GM18868 (cell line): ENCODE measurements at regions not wholly inside any gene's neighbourhood (a gene's known extent, or its start where the extent isn't known, plus 50 kb on each side); places are given as distances from the start of the nearest gene placed in this dataset.
"Not testable (repeated sequence)": the region's sequence is repeated elsewhere in the genome, so short reads cannot be mapped to it uniquely, and the experiment has no call there.

Experiments
- ATAC-seq: cut with Tn5 transposase; IDR thresholded peaks from one replicate; pipeline ENCODE4 v1.9.1; 2021; ENCODE audit warnings: mild to moderate bottlenecking, moderate library complexity; ENCODE audit not compliant: unreplicated experiment

DNA sequence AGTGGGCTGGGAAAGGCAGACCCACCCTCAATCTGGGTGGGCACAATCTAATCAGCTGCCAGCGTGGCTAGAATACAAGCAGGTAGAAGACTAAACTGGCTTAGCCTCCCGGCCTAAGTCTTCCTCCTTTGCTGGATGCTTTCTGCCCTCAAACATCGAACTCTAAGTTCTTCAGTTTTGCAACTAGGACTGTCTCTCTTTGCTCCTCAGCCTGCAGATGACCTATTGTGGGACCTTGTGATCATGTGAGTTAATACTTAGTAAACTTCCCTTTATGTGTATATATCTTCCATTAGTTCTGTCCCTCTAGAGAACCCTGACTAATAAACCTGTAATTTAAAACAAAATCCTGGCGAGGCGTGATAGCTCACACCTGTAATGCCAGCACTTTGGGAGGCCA, 51.8 kb upstream of the SLC39A8 start:
- not testable (repeated sequence) for ATAC-seq

DNA sequence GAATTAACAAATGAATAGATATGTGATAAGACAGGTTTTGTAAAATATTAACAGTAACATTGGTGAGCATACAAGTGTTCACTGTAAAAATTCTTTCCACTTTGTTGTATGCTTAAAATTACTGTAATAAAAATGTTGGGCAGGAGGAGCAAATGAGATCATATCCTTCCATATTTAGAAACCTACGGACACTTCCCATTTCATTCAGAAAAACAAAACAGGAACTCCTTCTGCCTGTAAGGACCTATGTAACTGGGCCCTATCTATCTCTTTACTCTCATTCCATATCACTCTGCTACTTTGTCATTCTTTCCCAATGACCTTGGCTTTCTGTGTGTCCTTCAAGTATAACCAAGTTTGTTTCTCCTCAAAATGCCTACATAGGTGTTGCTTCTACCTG, 53.7 kb upstream of the SLC39A8 start:
- ATAC-seq = no peak

DNA sequence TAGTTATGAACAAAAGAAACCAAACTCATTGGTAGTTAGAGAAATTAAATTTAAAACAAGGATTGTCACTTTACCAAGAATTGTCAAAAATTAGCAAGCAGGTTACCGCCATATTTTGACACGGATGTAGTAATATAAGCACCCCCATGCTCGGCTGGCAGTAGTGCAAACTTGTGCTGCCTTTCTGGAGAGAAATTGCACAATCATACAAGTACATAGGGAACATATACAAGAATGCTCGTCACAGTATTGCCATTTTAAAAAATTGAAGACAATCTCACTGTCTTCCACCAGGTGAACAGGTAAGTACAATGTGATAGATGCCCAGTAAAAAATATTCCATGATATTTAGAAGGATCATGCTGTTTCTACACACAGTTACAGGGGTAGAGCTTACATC, 55.6 kb upstream of the SLC39A8 start:
- ATAC-seq = no peak

DNA sequence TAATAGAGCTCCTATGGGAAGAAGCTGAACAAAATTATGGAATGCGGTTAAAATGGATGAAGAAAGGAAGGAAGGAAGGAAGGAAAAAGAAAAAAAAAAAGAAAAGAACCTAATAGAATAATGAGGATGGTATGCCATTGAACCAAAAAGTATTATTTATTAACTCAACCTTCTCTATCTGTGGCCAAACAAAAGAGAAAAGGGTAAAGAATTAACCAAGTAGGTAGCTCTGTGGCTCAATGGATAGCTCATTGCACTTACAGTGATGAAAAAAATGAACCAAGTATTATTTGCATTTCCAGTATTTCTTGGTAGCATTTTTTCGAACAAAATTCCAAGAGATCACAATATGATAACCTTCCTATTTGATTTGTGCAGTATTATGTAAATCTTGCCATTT, 56.9 kb upstream of the SLC39A8 start:
- no peak for ATAC-seq

DNA sequence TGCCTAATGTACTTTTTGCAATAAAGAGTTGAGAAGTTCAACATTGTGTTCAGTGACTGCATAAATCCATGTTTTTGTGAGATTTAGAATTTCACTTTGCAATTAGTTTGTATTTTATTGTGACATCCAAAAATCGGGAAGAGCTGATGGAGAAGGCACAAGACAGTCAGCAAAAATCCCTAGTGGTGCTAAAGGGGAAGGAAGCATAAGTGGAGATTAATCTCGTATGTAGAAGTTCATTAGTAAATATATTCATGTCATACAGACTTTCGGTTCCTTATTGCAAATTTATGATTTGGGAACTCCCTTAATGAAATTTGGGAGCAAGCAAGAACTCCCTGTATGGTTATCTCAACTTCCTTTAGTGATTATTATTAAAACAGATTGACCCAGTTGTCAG, 57.8 kb upstream of the SLC39A8 start:
- ATAC-seq = no peak

DNA sequence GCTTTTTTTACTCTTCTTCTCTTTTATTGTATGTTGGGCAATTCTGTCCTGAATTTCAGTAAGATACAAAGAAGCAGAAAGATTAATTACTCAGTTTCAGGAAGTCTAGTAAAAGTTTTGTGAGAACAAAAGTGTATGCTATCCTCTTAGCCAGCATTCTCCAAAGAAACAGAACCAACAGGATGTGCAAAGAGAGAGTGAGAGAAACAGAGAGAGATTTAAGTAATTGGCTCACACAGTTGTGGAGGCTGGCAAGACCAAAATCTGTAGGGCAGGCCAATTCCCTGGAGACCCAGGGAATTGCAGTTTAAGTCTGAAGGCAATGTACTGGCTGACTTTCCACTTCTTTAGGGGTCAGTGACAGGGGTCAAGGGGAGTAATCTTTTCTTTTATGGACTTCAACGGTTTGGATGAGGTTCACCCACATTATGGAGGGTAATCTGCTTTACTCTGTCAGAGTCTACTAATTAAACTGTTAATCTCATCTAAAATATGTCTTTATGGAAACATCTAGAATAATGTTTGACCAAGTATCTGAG, 59.2 kb upstream of the SLC39A8 start:
- ATAC-seq = no peak

DNA sequence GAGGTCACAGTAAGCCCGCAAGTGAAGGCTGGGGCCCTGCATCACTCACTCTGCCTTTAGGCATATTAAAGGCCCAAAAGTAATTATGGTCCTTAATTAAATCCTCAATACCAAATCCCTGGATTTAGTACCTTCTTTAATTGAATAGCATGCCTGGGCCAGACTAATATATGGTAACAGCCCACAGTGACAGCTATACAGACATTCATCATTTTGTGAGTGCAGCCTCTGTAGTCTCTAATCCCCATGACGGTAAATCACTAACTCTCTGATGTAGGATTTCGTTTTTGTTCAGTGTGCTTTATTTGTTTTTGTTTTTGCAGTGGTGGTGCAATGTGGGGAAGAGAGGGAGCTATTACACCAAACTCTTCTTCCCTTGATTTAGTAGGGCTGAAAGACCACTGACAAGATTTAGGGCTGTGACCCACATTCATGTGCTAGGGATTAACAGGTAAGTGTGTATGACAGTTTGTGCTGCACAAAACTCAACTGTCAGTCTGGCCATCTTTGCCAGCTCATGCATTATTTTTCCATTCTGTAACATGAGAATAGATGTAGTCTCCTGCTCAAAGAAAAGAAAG, 60.6 kb upstream of the SLC39A8 start:
- no peak for ATAC-seq

DNA sequence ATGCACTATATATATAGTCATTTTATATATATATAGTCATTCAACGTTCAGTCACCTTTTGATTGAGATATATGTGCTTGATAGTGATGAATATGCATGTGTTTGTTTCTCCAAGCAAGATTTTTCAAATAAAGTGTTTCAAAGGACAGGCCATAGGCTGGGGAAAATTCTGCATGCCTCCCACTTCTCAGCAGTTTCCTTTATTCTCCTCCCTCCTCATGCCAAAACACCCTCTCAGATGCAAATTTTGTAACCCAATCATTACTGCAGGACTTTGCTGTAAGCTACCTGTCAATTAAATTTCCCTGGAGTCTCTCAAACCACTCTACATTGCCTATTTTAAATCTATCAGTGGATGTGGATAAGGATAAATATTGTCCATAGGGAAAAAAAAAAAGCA, 65.6 kb upstream of the SLC39A8 start:
- ATAC-seq = not testable (repeated sequence)

DNA sequence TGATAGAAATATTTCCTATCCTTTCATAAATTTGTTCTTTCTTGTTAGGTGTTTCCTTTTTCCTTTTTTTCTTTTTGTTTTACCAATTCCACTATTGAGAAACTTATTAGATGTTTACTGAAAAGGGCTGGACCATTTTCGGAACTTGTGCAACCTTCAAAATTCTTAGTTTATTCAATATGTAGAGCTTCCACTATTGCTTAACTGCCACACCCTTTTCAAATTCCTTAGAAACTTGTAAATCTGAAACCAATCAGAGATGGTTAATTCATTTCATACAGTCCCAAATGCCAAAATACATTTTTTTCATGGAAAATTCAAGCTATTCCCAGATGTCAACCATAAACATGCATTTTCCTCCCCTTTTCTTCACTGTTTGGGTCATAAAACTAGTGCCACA, 66.1 kb upstream of the SLC39A8 start:
- ATAC-seq = no peak

DNA sequence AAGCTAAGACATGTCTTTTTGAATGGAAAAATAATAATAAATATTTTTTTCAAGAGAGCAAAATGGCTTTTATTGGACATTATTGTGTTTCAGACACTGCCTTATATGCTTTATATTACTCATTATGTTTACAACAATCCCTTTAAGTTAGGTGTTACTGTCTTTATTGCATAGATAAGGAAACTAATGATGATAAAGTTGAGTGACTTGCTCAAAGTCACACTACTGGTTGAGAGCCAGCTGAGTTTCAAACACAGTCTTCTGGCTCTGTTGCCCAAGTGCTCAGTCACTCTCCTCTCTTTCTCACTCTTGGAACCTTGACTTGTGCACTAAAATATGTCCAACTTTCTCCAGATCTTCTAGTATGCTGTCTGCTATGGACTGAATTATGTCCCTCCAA, 71.5 kb upstream of the SLC39A8 start:
- ATAC-seq = no peak

DNA sequence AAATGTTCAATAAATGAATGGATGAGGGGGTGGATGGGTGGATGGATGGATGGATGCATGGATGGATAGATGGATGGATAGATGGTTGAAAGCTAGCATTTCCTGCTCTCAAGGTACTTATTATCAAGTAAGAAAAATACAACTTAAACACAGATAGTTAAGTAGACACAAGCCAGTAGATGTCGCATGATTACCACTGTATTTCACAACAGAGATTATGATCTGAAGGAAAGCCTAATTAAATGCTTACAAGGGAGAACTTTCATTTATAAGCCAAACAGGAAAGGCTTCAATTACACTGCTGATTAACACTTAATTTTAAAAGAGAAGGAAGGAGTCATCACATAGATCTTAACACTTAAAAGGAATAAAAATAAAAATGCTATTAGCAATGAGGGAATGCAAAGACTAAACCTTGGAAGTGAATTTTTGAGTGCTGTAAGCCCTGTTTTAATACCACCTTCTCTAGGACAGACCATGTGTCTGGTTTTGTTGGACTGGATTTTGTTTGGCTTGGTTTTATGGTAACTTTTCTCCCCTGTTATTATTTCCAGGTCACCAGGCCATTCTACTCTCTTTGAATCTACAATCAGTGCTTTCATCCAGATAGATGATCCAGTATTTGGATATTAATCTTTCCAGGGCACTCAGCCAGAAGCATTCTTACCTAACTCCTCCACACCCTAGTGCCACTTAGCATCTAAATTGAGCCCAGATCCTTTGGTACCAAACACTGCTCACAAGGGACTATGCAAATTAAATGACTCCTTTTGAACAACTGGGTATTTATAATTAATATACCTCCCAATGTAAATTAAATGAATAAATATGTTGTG, 75.5 kb upstream of the SLC39A8 start:
- no peak for ATAC-seq

DNA sequence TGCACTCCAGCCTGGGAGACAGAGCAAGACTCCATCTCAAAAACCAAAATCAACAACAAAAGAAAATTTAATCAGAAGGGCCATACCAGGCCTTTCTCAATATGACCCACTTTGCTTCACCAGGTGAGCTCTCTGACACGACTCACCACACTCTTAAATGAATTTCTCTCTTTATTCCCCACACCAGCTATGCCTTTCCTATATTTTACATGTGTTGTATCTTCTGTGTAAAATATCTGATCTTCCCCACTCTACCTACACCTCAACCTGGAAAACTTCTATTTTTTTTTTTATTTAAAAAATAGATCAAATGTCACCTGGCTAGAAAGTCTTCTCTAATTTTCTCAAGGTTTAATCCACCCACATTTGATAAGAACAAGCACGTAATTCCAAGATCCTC, 77.6 kb upstream of the SLC39A8 start:
- no peak for ATAC-seq

DNA sequence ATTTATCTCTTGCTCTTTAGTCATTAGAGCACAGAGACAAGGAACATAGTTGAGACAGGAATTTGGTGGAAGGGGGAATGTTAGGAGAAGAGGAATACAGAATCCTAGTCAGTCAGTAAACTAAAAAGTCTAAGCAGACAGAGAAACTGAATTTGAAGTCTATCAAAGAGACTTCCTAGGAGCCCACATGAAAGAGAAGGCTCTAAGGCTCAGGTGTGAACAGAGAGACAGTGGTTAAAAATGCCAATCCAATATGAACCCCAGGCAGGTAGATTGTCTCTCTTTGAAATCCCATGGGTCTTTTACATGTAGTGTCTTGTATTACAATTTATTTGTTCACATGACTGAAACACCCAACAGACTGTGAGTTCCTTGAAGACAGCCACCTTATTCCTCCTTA, 77.8 kb upstream of the NFKB1 start:
- ATAC-seq = no peak

DNA sequence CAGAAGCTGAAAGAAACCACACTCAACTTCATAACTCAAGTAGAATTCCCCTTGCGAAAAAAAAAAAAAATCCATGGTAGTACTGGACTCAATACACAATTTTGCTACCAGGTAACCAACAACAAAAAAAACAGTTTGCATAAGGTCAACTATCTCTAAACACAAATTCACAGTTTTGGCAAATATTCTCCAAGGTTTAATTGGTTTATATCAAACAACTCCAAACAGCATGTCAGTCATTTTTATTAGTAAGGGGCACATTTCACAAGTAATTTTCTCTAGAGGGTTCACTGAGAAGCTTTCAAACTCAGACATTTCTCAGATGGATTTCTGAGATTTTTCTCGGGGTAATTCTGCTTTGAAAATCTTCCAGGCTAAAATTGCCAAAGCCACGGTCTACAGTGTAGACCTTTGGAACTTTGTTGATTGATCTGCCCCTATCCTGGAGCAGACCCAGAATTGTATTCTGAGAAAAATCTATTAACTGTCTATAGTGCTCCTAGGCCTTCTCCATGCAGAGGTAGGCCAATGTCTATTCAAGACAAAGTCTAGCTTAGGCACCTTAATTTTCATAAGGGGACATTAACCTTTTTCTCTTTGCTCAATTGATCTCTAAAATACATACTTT, 73.7 kb upstream of the NFKB1 start:
- ATAC-seq = no peak

DNA sequence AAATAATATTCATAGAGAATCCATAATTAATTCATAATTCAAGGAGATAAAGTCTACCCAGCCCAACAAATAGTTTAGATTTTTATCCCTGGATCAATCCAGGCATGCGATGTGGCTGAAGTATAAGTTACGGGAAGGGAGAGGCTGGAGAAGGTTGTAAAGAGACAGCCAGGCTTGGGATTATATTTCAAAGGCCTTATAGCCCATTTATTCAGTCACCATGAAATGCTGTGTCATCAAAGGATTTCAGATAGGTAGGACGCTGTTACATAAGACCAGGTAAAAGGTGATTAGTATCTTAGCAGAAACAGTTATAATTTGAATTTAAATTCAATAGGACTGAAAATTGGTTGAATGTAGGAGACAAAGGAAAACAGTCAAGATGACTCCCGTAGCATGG, 73.0 kb upstream of the NFKB1 start:
- ATAC-seq = no peak

DNA sequence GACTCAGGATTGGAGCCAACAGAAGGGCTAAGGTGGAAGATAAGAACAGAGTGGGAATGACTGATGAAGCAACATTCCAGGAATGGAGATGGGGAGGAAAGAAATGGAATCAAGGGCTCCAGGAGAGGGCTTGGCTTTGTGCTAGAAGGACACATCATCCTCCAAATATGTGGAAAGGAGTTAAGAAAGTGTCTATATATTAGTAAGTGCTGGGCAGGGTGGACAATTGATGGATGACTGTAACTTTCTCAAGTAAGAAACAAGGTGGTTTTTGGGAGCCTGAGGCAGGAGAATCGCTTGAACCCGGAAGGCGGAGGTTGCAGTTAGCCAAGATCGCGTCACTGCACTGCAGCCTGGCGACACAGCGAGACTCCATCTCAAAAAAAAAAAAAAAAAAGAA, 71.6 kb upstream of the NFKB1 start:
- ATAC-seq = no peak

DNA sequence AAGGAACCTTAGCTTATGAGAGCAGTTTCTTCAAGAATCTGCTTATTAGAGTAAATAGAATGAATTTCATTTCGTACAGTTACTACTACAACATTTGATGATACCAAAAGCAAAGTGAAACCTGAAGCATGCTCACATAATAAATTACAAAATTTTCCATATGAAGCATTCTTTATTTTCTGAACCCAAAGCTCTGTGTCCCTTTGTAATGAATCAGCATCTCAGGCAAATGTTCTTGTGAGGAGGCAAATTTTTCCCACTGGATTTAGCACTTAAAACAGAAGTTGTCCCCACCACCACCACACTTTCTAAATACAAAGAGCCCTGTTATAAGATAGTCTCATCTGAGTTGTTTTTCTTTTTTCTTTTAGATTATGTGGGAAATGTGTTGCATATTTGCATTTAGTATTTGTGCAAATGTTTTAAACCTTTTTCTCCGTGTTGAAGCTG, 70.7 kb upstream of the NFKB1 start:
- ATAC-seq = no peak

DNA sequence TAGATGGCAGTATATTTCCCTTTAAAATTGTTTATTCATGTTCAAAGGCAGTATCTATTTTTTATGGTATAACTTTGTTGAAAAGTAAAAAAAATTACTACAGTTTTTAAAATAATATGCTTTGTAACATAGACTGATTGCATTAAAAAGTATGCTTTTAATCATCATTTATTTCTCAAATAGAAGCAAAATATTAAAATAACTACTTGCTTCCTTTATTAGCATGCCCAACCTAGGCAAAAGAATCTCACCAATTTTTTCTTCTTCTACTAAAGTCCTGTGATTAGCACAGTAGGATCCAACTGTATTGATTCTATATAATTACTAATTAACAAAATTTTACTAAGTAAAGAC, 69.6 kb upstream of the NFKB1 start:
- ATAC-seq = no peak

DNA sequence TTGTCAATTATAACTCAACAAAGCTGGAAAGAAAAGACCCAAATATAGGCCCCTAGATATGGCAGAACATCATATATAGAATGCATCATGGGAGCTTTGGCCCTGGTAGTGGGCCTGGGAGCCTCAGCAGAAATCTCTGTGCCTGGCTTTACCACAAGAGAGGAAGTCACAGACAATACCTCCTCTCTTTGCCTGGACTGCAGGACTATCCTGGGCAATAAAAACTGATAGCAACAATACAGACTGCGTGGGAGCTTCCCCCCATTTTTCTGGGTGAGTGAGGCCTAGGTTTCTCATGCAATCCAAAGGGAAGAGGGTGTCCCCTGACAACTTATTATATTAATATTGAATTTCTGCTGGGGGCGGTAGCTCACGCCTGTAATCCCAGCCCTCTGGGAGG, 64.0 kb upstream of the NFKB1 start:
- ATAC-seq = no peak

DNA sequence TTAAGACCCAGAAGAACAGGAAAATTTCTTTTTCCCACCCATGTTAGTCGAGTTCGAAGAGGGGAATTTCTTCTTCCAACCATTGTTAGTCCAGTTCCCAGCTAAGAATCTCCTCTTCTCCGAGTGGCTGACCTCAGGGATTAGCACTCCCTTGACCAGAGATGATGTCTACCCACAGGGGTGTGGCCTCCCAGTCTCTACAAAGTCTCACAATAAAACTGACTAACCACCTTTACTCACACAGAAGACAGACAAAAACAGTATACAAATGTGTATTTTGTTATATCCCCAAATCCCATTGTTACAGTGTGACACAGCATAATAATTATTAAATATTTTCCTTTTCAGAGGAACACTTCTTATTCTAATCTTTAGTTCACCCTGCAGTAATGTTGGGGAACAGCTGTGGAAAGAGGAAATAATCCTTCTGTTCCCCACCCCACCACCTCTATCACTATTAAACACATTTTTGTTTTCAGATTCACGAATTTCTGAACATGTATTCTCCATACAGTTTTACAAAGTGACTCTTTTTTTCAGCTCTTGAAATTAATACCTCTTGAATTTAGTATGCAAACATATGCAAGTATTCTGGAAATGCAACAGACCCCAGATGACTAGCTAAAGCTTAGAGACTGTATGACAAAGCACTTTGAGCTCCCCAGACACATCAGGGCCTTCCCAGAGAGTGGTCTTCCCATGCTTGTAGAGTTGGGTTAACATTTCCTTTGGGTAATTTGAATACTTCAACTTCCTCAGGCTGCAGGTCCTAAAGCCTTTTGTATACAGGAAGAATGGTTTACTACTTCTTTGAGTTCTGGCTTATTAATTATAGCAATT, 62.5 kb upstream of the NFKB1 start:
- no peak for ATAC-seq

DNA sequence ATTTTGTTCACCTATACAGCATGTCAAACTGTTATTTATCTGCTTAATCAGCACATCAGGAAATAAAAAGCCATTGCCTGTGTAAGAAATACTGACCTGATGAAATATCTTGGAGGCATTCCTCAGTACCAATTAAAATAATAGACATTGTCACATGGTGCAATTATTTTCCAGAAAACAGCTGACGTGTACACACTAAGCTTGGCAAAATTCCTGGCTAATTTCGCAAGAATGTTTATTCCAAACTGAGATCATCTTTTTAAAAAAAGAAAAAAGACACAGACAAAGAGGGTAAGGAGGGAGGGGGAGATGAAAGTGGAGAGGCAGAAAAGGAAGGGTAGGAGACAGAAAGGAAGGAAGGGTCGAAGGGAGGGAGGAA, 61.9 kb upstream of the NFKB1 start:
- no peak for ATAC-seq
